PC-3 (cell line): ENCODE measurements at regions not wholly inside any gene's neighbourhood (a gene's known extent, or its start where the extent isn't known, plus 50 kb on each side); places are given as distances from the start of the nearest gene placed in this dataset.

Experiments used
- EZH2phosphoT487 ChIP-seq: fragments of 300-600 bp; sonication (generic); IDR thresholded peaks from 2 replicates; pipeline ENCODE4 v1.6.1; 2018; ENCODE audit warnings: mild to moderate bottlenecking, antibody characterized with exemption, low read length, borderline replicate concordance
- TF ChIP-seq, protein P1 (sequence below): fragments of 300-600 bp; sonication (generic); conservative IDR thresholded peaks from 2 replicates; pipeline ENCODE4 v1.5.1; 2017; ENCODE audit warnings: antibody characterized with exemption, low read depth, mild to moderate bottlenecking, low read length

DNA sequence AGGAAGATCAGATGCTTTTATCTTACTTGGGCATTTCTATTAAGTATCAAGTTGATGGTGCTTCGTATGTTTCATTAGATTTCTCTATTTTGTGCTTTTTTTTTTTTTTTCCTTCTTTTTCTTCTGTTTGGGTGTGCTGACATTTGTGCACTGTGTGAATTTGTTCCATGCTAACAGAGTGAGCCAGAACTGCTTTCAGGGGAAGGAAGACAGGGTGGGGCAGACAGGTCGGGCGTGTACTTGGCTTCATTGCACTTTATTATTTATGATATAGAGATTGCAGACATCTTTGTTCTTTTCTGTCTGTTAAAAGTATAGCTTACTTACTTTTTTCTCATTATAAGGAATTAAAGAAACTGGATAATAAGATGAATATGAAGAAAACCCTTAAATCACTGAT is 112.2 kb downstream of the FGF18 start:
- TF ChIP-seq, protein P1, sequence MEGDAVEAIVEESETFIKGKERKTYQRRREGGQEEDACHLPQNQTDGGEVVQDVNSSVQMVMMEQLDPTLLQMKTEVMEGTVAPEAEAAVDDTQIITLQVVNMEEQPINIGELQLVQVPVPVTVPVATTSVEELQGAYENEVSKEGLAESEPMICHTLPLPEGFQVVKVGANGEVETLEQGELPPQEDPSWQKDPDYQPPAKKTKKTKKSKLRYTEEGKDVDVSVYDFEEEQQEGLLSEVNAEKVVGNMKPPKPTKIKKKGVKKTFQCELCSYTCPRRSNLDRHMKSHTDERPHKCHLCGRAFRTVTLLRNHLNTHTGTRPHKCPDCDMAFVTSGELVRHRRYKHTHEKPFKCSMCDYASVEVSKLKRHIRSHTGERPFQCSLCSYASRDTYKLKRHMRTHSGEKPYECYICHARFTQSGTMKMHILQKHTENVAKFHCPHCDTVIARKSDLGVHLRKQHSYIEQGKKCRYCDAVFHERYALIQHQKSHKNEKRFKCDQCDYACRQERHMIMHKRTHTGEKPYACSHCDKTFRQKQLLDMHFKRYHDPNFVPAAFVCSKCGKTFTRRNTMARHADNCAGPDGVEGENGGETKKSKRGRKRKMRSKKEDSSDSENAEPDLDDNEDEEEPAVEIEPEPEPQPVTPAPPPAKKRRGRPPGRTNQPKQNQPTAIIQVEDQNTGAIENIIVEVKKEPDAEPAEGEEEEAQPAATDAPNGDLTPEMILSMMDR, result no peak
- no peak for TF ChIP-seq EZH2phosphoT487
